HTR-8/SVneo (cell line): ENCODE measurements at regions not wholly inside any gene's neighbourhood (a gene's known extent, or its start where the extent isn't known, plus 50 kb on each side); places are given as distances from the start of the nearest gene placed in this dataset.

Experiments
- DNase-seq: peaks from one replicate; pipeline ENCODE4 v3.0.0; 2011; ENCODE audit warnings: low spot score, mixed read lengths; ENCODE audit not compliant: insufficient read length
- FAIRE-seq: peaks from 2 replicates; lab custom pipeline; 2011; peaks lifted over from hg19 to GRCh38; lab: Jason Lieb, UNC

- no peak for DNase-seq
- FAIRE-seq: no peak
Observed at GRCh38 chr20:11844691-11845090, 73.0 kb upstream of the BTBD3 start.

GRCh38 chr20:11845340-11845739 lies 72.4 kb upstream of the BTBD3 start:
- DNase-seq (no peak), FAIRE-seq (peak; percentile 36)

GRCh38 chr20:11846131-11846530 lies 71.6 kb upstream of the BTBD3 start:
- FAIRE-seq: no peak
- no peak for DNase-seq

GRCh38 chr20:11847827-11848226 lies 69.9 kb upstream of the BTBD3 start:
- DNase-seq (no peak), FAIRE-seq (no peak)

- no peak for FAIRE-seq
- no peak for DNase-seq
Observed at GRCh38 chr20:11849270-11849915, 68.3 kb upstream of the BTBD3 start.

GRCh38 chr20:11849976-11850670 lies 67.6 kb upstream of the BTBD3 start:
- FAIRE-seq (peak; percentile 67), DNase-seq (peak; percentile 33)

- FAIRE-seq: peak; percentile 81
- DNase-seq: peak; percentile 51
Observed at GRCh38 chr20:11850901-11851300, 66.8 kb upstream of the BTBD3 start.

- DNase-seq (no peak), FAIRE-seq (no peak)
Observed at GRCh38 chr20:11851646-11852045, 66.0 kb upstream of the BTBD3 start.

GRCh38 chr20:11852189-11852588 lies 65.5 kb upstream of the BTBD3 start:
- no peak for DNase-seq
- no peak for FAIRE-seq

GRCh38 chr20:11852811-11853210 lies 64.9 kb upstream of the BTBD3 start:
- DNase-seq (peak; percentile 11), FAIRE-seq (peak; percentile 42)

- FAIRE-seq (no peak), DNase-seq (no peak)
Observed at GRCh38 chr20:11853359-11853758, 64.3 kb upstream of the BTBD3 start.

GRCh38 chr20:11861479-11861878 lies 56.2 kb upstream of the BTBD3 start:
- FAIRE-seq: no peak
- no peak for DNase-seq

GRCh38 chr20:11867291-11867919 lies 50.3 kb upstream of the BTBD3 start:
- FAIRE-seq: no peak
- DNase-seq: no peak
